ENCODE measurements at regions not wholly inside any gene's neighbourhood (a gene's known extent, or its start where the extent isn't known, plus 50 kb on each side); places are given as distances from the start of the nearest gene placed in this dataset.

- intact Hi-C loops (cut with DNase I), result no loop called here
- DNase-seq (no peak), ATAC-seq (no peak)
- no peaks in the 10 kb centered on the region for H3K27me3 ChIP-seq
- no peak overlapping the region for H3K27ac ChIP-seq
- H3K4me3 ChIP-seq, result no peak overlapping the region
- no peaks in the 10 kb centered on the region for H3K9me3 ChIP-seq
- no peaks in the 10 kb centered on the region for H3K4me1 ChIP-seq
- 91 to 100% (median 94%) methylated on average over 1 of the region's 1 CpG for WGBS, 4 donors
- TF ChIP-seq CTCF (IDR thresholded peaks at IDR 0.05) (no peak), POLR2A (IDR thresholded peaks at IDR 0.05) (no peak)
- no peaks in the 10 kb centered on the region for H3K36me3 ChIP-seq
Observed at GRCh38 chr2:167388901-167389300, 500.6 kb downstream of the XIRP2 start.

- DNase-seq, result no peak
- no peak overlapping the region for H3K27ac ChIP-seq
- intact Hi-C loops (cut with DNase I), result no loop called here
- H3K27me3 ChIP-seq, result no peaks in the 10 kb centered on the region
- H3K9me3 ChIP-seq, result no peaks in the 10 kb centered on the region
- no peak overlapping the region for H3K4me3 ChIP-seq
- no peaks in the 10 kb centered on the region for H3K4me1 ChIP-seq
- ATAC-seq, result no peak
- no peak for TF ChIP-seq POLR2A (IDR thresholded peaks at IDR 0.05)
- TF ChIP-seq CTCF (IDR thresholded peaks at IDR 0.05), result no peak
- H3K36me3 ChIP-seq, result no peaks in the 10 kb centered on the region
- 69 to 77% (median 71%) methylated on average over 2 of the region's 2 CpGs for WGBS, 4 donors
Observed at GRCh38 chr2:167388497-167388896, 500.2 kb downstream of the XIRP2 start.

- intact Hi-C loops (cut with DNase I), result no loop called here
Observed at GRCh38 chr2:167386694-167387093, 498.4 kb downstream of the XIRP2 start.

GRCh38 chr2:167383610-167384194, 495.4 kb downstream of the XIRP2 start:
- no peak for ATAC-seq
- no peak for TF ChIP-seq CTCF (IDR thresholded peaks at IDR 0.05)
- TF ChIP-seq POLR2A (IDR thresholded peaks at IDR 0.05), result no peak
- Histone ChIP-seq H3K36me3 (no peaks in the 10 kb centered on the region), H3K27ac (no peak overlapping the region), H3K9me3 (no peaks in the 10 kb centered on the region), H3K4me3 (no peak overlapping the region), H3K27me3 (no peaks in the 10 kb centered on the region), H3K4me1 (no peaks in the 10 kb centered on the region)
- WGBS, 4 donors, result 78 to 82% (median 79%) methylated on average over 8 of the region's 8 CpGs
- no peak for DNase-seq
- intact Hi-C loops (cut with DNase I), result no loop called here

More at GRCh38 chr2:167386694-167387093, 498.4 kb downstream of the XIRP2 start:
- H3K36me3 ChIP-seq, result no peaks in the 10 kb centered on the region
- no peak for ATAC-seq
- H3K4me1 ChIP-seq, result no peaks in the 10 kb centered on the region
- H3K4me3 ChIP-seq, result no peak overlapping the region
- DNase-seq, result no peak
- H3K27ac ChIP-seq, result no peak overlapping the region
- TF ChIP-seq CTCF (IDR thresholded peaks at IDR 0.05) (no peak), POLR2A (IDR thresholded peaks at IDR 0.05) (no peak)
- H3K9me3 ChIP-seq, result no peaks in the 10 kb centered on the region
- WGBS, 4 donors, result 80 to 86% (median 83%) methylated on average over 4 of the region's 4 CpGs
- H3K27me3 ChIP-seq, result no peaks in the 10 kb centered on the region
